G401 (cell line): ENCODE measurements at regions not wholly inside any gene's neighbourhood (a gene's known extent, or its start where the extent isn't known, plus 50 kb on each side); places are given as distances from the start of the nearest gene placed in this dataset.

Source experiments
- DNase-seq: peaks from one replicate; pipeline ENCODE4 v3.0.0-alpha.2; 2015; ENCODE audit warnings: low spot score
- in situ Hi-C: cut with HindIII; loops from 2 replicates; pipeline ENCODE4 v1.10.0; 2016; ENCODE audit warnings: low sequenced_read_pairs, mixed read lengths

GRCh38 chr22:48889209-48889830, 938.4 kb downstream of the BRD1 start:
- in situ Hi-C loops = no loop called here
- DNase-seq = no peak

GRCh38 chr22:48888466-48889208, 939.0 kb downstream of the BRD1 start:
- no peak for DNase-seq
- in situ Hi-C loops = no loop called here

GRCh38 chr22:48887394-48888332, 940.0 kb downstream of the BRD1 start:
- DNase-seq = no peak
- in situ Hi-C loops = no loop called here

GRCh38 chr22:48886604-48887393, 940.9 kb downstream of the BRD1 start:
- DNase-seq = no peak
- in situ Hi-C loops = no loop called here

- DNase-seq = no peak
- in situ Hi-C loops = no loop called here
Measured at GRCh38 chr22:48885919-48886305, 941.8 kb downstream of the BRD1 start.

- no peak for DNase-seq
- in situ Hi-C loops = no loop called here
Measured at GRCh38 chr22:48885271-48885918, 942.3 kb downstream of the BRD1 start.

GRCh38 chr22:48884786-48885185, 942.9 kb downstream of the BRD1 start:
- no peak for DNase-seq
- in situ Hi-C loops = no loop called here

- in situ Hi-C loops = no loop called here
Measured at GRCh38 chr22:48884324-48884723, 943.3 kb downstream of the BRD1 start.

GRCh38 chr22:48883211-48883960, 944.3 kb downstream of the BRD1 start:
- DNase-seq = no peak
- in situ Hi-C loops = no loop called here

More at GRCh38 chr22:48884324-48884723, 943.3 kb downstream of the BRD1 start:
- DNase-seq = no peak

- in situ Hi-C loops = no loop called here
- DNase-seq = no peak
Measured at GRCh38 chr22:48882636-48883200, 945.0 kb downstream of the BRD1 start.

- no peak for DNase-seq
- in situ Hi-C loops = no loop called here
Measured at GRCh38 chr22:48881326-48881980, 946.2 kb downstream of the BRD1 start.

GRCh38 chr22:48880749-48881148, 946.9 kb downstream of the BRD1 start:
- no peak for DNase-seq
- in situ Hi-C loops = no loop called here

- in situ Hi-C loops = no loop called here
Measured at GRCh38 chr22:48876951-48877350, 950.7 kb downstream of the BRD1 start.

GRCh38 chr22:48874956-48875355, 952.7 kb downstream of the BRD1 start:
- no peak for DNase-seq
- in situ Hi-C loops = no loop called here

More at GRCh38 chr22:48876951-48877350, 950.7 kb downstream of the BRD1 start:
- no peak for DNase-seq

- in situ Hi-C loops = no loop called here
- DNase-seq = no peak
Measured at GRCh38 chr22:48873191-48873520, 954.5 kb downstream of the BRD1 start.

GRCh38 chr22:48872271-48873190, 955.1 kb downstream of the BRD1 start:
- DNase-seq = no peak
- in situ Hi-C loops = no loop called here
